GM21360 (cell line): ENCODE measurements at regions not wholly inside any gene's neighbourhood (a gene's known extent, or its start where the extent isn't known, plus 50 kb on each side); places are given as distances from the start of the nearest gene placed in this dataset.
"Not testable (repeated sequence)": the region's sequence is repeated elsewhere in the genome, so short reads cannot be mapped to it uniquely, and the experiment has no call there.

Source experiments
- ATAC-seq: cut with Tn5 transposase; IDR thresholded peaks from one replicate; pipeline ENCODE4 v1.9.1; 2021; ENCODE audit warnings: mild to moderate bottlenecking, moderate library complexity; ENCODE audit not compliant: unreplicated experiment

DNA sequence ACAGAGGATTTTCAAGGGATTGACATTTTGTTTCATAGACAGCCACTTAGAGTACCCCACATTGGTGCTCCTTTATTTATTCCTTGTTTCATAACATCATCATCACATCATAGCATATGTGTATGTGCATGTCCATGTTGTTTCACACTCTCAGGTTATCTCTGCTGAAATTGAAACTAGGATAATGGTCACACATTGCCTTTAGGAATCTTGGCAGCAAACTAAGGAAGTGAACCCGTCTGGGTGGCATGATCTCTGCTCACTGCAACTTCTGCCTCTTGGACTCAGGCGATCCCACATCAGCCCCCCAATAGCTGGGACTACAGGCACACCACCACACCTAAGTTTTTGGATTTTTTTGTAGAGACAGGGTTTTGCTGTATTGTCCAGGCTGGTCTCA lies 234.2 kb upstream of the ANKRD50 start:
- ATAC-seq: no peak

- no peak for ATAC-seq
These were observed 232.9 kb upstream of the ANKRD50 start for GRCh38 chr4:124945422-124945821.

DNA sequence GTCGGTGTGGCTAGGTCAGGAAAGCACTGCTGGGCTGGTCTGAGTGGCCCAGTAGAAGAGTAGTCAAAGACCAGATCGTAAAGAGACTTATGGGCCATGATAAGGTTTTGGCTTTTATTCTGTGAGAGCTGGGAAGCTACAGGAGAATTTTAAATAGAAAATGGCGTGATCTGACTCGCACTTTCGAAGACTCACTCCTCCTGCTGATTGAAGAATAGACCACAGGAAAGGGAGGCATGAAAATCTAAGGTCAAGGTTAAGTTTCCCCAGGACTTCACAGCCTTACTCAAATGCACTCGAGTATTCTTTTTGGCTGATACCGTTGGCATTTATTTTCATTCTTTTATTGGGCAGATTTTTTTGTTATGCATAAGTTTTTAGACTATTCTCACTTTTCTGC lies 231.4 kb upstream of the ANKRD50 start:
- no peak for ATAC-seq

DNA sequence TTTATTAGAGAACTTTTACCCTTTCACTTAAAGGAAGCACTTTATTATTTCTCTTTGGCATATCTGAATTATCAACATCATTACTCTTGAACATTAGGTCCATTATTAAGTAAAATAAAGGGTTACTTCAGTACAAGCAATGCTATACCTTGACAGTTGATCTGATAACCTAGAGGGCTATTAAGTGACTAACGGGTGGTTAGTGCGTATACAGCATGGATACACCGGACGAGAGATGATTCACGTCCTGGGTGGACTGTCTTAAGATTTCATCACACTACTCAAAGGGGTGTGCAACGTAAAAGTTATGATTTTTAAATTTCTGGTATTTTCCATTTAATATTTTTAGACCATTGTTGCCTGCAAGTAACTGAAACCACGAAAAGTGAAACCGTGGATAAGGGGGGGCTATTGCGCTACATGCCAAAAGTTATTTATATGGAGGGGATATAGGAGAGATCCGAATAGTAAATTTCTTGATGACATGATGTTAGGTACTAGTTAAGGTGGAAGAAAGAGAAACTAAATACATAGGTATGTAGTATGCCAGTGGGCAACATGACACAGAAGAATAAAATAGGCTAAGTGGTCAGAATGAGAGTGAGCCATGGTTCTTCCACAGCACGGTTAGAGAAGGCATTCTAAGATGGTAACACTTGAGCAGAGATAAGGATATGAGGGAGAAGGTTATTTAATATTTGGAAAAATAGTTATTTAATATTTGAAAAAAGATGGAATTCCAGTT lies 230.8 kb upstream of the ANKRD50 start:
- ATAC-seq: no peak

DNA sequence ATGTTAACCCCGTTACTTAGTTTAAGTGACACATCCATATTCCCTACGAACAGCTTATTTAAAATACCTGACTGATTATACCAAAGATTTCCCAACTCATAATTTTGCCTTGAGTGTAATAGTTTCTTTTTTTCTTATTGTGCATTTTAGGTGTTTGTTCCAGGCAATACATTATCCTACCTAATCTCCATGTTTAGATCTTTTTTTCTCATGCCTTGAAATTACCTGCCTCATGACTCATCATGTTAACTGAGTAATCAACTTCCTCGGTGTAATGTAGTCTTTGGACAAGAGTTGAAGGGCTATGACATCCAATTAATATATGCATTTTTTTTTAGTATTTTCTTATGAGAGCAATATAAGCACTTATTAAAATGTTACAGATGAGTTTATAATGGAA lies 228.7 kb upstream of the ANKRD50 start:
- ATAC-seq: no peak

- ATAC-seq: no peak
These were observed 227.9 kb upstream of the ANKRD50 start for GRCh38 chr4:124940387-124940786.

GRCh38 chr4:124939908-124940307 lies 227.4 kb upstream of the ANKRD50 start:
- no peak for ATAC-seq

- ATAC-seq: no peak
These were observed 226.3 kb upstream of the ANKRD50 start for GRCh38 chr4:124938836-124939235.

DNA sequence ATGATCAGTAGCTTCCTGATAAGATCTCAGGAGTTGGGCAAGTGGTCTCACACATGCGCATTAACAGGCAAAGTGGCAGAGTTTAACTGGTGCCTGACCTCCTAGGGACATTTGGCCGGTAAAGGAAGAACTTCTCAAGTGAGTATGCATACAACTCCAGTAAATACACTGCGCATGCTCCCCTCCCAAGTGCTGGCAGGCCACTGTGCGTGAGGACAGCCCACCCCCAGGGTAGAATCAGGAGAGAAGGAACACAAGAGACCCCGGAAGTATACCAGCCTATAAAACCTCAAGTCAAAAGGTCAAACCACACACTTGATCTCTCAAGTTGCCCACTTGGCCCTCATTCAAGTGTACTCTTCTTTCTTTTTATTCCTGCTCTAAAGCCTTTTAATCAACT lies 225.5 kb upstream of the ANKRD50 start:
- ATAC-seq: no peak

DNA sequence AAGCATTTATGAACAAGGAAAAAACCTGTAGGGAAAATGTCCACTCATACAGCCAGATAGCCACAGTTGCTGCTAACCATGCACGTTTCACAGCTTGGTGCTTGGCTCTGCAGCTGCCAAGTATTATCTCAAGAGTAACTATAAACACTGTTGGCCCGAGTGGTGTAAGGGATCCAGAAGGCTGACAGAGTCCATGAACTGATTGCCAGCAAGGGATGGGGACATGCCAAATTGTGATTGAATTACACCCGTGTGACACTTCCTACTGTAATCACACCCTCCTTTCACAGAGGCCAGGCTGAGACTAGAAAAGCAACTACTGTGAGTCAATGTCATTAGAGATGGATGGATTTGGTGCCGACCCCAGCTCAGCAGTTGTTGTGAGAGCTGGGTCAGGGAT lies 223.9 kb upstream of the ANKRD50 start:
- ATAC-seq: no peak

DNA sequence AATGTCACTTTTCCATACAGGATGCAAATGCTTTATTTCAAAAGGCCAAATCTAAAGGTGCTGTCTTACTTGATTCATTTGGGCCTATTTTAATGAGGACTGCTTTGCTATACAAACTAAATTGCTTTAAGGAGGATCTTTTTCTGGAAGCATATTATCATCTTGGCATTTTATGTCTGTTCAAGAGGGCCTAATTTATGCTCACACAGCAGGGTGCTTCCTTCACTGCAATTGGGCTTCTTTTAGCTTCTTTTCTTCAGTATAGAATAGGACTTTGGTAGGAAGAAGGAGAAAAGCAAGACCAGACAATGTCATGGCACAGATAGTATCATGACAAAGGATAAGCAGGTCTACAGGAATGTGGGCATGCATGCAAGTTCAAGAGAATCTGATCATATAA lies 222.4 kb upstream of the ANKRD50 start:
- no peak for ATAC-seq

DNA sequence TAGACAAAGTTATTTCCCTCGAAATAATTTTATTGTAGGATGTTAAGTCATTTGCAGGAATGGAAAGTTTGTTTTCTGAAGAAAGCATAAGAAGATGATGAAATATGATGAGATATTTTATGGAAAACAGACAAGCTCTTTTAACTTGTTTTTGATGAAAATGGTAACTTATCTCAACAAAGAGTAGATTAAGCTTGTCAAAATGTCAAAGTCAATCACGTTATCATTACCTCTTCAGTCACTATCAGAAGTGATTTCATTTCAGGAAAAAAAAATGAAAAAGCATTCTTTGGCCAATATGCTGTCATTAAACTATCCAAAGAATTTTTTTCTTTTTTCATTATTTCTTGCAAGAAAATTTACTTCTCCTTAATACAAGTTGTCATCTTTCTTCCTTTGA lies 221.0 kb upstream of the ANKRD50 start:
- ATAC-seq: no peak

DNA sequence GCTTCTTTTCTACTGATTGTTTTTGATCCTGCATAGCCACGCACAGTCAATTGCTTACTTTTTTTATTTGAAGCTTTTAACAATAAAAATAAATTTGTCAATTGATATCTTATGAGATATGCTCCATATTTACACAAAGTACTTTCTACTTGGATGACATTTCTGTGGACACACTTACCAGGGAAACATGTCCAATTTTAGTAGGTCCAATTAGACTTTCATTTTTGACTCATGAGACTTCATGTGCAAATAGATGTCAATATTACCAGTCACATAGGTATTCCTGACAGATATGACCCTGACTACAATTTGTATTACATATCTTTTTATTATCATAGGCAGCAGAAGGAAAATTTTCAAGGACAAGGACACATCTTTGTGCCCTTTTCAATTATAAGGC lies 219.9 kb upstream of the ANKRD50 start:
- no peak for ATAC-seq

DNA sequence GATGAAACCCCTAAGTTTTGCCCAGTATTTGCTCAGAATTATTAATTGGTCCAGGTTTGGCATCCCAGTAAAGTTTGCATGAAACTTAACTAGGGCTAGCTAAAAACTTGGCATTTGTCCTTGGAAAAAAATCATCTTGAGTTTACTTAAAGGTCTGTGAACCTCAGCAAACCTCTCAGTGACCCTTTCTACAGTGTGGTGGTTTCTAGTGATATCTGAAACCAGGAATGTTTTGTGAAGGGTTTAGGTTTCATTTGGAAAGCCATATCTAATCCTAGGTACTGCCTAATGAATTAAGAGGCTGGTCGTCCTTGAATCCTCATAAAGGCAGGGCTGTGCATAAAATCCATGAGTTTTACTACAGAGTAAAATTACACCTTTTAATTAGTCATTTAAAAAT lies 218.5 kb upstream of the ANKRD50 start:
- ATAC-seq: no peak

DNA sequence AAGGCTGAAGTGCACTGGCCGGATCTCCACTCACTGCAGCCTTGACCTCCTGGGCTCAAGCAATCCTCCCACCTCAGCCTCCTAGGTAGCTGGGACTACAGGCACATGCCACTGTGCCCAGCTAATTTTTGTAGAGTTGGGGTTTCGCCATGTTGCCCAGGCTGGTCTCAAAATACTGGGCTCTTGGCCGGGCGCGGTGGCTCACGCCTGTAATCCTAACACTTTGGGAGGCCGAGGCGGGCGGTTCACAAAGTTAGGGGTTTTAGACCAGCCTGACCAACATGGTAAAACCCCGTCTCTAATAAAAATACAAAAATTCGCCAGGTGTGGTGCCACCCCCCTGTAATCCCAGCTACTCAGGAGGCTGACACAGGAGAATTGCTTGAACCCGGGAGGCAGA lies 210.2 kb upstream of the ANKRD50 start:
- not testable (repeated sequence) for ATAC-seq

GRCh38 chr4:124918559-124919122 lies 206.1 kb upstream of the ANKRD50 start:
- ATAC-seq: no peak

DNA sequence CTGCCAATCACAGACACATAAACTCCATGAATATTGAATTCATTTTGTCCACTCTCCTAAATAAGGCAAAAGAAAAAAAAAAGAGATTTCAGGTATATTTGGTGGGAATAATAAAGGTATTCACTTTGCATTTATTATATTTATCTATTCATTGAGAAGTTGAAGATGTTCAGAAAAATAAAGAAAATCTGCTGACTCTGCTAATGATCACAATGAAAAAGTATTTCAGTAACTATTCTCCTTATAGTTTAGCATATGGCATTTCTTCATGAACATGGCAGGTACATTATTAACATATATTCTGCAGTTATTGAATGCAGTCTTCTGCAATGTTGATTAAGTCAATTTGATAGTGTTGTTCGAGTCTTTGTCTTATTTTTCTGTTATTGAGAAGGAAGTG lies 202.5 kb upstream of the ANKRD50 start:
- no peak for ATAC-seq

GRCh38 chr4:124913237-124913636 lies 200.7 kb upstream of the ANKRD50 start:
- ATAC-seq: no peak

DNA sequence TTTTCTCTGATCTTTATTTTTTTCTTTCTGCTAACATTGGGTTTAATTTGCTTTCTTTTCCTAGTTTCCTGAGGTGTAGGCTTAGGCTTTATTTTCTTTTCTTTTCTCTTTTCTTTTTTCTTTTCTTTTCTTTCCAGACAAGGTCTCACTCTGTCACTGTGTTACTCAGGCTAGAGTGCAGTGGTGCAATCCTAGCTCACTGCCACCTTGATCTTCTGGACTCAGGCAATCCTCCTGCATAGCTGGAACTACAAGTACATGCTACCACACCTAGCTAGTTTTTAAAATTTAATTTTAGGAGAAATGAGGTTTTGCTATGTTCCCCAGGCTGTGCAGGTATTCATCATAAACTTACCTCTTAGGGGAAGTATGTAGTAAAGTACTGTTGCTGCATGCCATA lies 197.8 kb upstream of the ANKRD50 start:
- ATAC-seq: no peak

GRCh38 chr4:124907881-124908280 lies 195.3 kb upstream of the ANKRD50 start:
- ATAC-seq: no peak

- no peak for ATAC-seq
These were observed 192.9 kb upstream of the ANKRD50 start for GRCh38 chr4:124905441-124905840.

GRCh38 chr4:124904723-124905388 lies 192.3 kb upstream of the ANKRD50 start:
- no peak for ATAC-seq
